T-helper 1 cell treated with Interleukin-12 subunit alpha and Interleukin-12 subunit beta and Interleukin-4 antibody, amounts not matched to agents 30 μg/mL and 1 μg/mL, for 36 hours (primary cell): ENCODE measurements at regions not wholly inside any gene's neighbourhood (a gene's known extent, or its start where the extent isn't known, plus 50 kb on each side); places are given as distances from the start of the nearest gene placed in this dataset.
A peak's percentile ranks its signal among the peaks of the same experiment; 100 is the strongest.

Experiments
- H3K27ac Mint-ChIP-seq: one replicate; pipeline ENCODE4 v1.8.0; 2021; ENCODE audit warnings: mild to moderate bottlenecking, mixed read lengths
- H3K27me3 Mint-ChIP-seq: one replicate; pipeline ENCODE4 v1.8.0; 2021; ENCODE audit warnings: low read depth, mixed read lengths
- H3K36me3 Mint-ChIP-seq: one replicate; pipeline ENCODE4 v1.8.0; 2021; ENCODE audit warnings: low read depth, mixed read lengths
- H3K4me1 Mint-ChIP-seq: one replicate; pipeline ENCODE4 v1.8.0; 2021; ENCODE audit warnings: low read depth, mixed read lengths
- H3K4me3 Mint-ChIP-seq: one replicate; pipeline ENCODE4 v1.8.0; 2021; ENCODE audit warnings: mild to moderate bottlenecking, moderate library complexity, mixed read lengths
- H3K9me3 Mint-ChIP-seq: one replicate; pipeline ENCODE4 v1.8.0; 2021; ENCODE audit warnings: mixed read lengths

DNA sequence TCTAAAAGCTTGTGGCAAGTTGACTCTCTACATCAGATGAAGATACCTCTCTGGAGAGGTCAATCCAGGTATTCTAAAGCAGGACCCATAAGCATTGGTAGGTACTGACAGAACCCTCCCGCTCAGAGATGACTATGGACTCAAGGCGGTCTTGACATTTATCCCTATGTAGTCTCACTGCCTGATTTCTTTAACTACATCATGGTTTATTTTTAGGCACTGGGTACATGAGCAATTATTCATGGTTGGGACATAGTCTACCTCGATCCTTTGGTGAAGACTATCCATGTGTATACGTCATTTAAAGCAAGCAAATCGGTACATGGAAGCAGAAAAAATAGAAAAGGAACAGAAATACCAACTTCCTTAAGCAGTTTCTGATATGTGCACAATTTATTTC is 136.2 kb upstream of the TAB2 start:
- Mint-ChIP-seq H3K9me3 (peaks cover 40% of the 10 kb centered on the region), H3K36me3 (peaks cover 53% of the 10 kb centered on the region), H3K27ac (no peak overlapping the region), H3K27me3 (no peaks in the 10 kb centered on the region), H3K4me1 (peaks cover 16% of the 10 kb centered on the region), H3K4me3 (no peak overlapping the region)

GRCh38 chr6:149182262-149182661 is 135.2 kb upstream of the TAB2 start:
- Mint-ChIP-seq H3K27ac (no peak overlapping the region), H3K9me3 (peaks cover 45% of the 10 kb centered on the region), H3K4me3 (no peak overlapping the region), H3K4me1 (peaks cover 14% of the 10 kb centered on the region), H3K27me3 (no peaks in the 10 kb centered on the region), H3K36me3 (peaks cover 50% of the 10 kb centered on the region)

DNA sequence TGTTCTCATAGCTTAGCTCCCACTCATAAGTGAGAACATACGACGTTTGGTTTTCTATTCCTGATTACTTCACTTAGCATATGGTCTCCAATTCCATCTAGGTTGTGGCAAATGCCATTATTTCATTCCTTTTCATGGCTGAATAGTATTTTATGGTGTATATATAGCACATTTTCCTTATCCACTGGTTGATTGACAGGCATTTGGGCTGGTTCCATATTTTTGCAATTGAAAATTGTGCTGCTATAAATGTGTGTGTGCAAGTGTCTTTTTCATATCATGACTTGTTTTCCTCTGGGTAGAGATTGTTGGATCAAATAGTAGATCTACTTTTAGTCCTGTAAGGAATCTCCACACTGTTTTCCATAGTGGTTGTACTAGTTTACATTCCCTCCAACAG is 133.0 kb upstream of the TAB2 start:
- Mint-ChIP-seq H3K27me3 (no peaks in the 10 kb centered on the region), H3K9me3 (peaks cover 51% of the 10 kb centered on the region), H3K4me3 (no peak overlapping the region), H3K27ac (no peak overlapping the region), H3K36me3 (peaks cover 58% of the 10 kb centered on the region), H3K4me1 (peaks cover 21% of the 10 kb centered on the region)

DNA sequence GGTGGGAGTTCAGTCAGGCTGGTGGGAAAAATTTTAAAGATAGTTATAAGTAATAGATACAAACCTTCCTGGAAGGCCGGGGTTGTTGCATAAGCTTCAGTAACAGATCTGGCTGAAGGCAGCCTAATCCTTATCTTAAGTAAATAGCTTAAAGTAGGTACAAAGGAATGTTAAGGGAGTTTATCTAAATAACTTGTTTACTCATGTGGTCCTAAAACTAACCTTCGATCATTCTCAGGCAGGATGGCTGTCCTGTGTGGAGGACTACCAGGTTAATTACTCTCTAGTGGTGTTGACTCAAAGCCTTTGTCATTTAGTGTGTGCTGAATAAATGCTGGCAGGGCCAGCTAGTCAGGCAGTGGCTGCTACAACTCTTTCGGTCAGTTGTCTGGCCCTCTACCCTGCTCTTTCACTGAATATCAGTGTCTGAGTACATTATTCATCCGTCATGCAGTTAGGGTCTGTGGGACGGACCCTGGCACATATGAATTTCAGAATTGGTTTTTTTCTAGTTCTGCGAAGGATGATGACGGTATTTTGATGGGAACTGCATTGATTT is 131.6 kb upstream of the TAB2 start:
- H3K4me1 Mint-ChIP-seq: peaks cover 24% of the 10 kb centered on the region
- no peak overlapping the region for H3K27ac Mint-ChIP-seq
- peaks cover 61% of the 10 kb centered on the region for H3K36me3 Mint-ChIP-seq
- H3K9me3 Mint-ChIP-seq: peaks cover 59% of the 10 kb centered on the region
- H3K4me3 Mint-ChIP-seq: no peak overlapping the region
- H3K27me3 Mint-ChIP-seq: no peaks in the 10 kb centered on the region

DNA sequence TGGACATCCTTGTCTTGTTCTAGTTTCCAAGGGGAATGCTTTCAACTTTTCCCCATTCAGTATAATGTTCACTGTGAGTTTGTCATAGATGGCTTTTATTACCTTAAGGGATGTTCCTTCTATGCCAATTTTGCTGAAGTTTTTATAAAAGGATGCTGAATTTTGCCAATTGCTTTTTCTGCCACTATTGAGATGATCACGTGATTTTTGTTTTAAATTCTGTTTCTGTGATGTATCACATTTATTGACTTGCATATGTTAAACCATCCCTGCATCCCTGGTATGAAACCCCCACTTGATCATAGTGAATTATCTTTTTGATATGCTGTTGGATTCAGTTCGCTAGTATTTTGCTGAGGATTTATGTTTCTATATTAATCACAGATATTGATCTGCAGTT is 130.6 kb upstream of the TAB2 start:
- H3K36me3 Mint-ChIP-seq: peaks cover 58% of the 10 kb centered on the region
- H3K4me3 Mint-ChIP-seq: no peak overlapping the region
- H3K4me1 Mint-ChIP-seq: peaks cover 24% of the 10 kb centered on the region
- no peak overlapping the region for H3K27ac Mint-ChIP-seq
- peaks cover 62% of the 10 kb centered on the region for H3K9me3 Mint-ChIP-seq
- H3K27me3 Mint-ChIP-seq: no peaks in the 10 kb centered on the region

- peaks cover 26% of the 10 kb centered on the region for H3K4me1 Mint-ChIP-seq
- H3K36me3 Mint-ChIP-seq: peaks cover 57% of the 10 kb centered on the region
- peaks cover 49% of the 10 kb centered on the region for H3K9me3 Mint-ChIP-seq
- H3K27ac Mint-ChIP-seq: peak overlapping the region; percentile 18
- no peaks in the 10 kb centered on the region for H3K27me3 Mint-ChIP-seq
- H3K4me3 Mint-ChIP-seq: no peak overlapping the region
Observed at GRCh38 chr6:149190224-149190831, 127.2 kb upstream of the TAB2 start.

DNA sequence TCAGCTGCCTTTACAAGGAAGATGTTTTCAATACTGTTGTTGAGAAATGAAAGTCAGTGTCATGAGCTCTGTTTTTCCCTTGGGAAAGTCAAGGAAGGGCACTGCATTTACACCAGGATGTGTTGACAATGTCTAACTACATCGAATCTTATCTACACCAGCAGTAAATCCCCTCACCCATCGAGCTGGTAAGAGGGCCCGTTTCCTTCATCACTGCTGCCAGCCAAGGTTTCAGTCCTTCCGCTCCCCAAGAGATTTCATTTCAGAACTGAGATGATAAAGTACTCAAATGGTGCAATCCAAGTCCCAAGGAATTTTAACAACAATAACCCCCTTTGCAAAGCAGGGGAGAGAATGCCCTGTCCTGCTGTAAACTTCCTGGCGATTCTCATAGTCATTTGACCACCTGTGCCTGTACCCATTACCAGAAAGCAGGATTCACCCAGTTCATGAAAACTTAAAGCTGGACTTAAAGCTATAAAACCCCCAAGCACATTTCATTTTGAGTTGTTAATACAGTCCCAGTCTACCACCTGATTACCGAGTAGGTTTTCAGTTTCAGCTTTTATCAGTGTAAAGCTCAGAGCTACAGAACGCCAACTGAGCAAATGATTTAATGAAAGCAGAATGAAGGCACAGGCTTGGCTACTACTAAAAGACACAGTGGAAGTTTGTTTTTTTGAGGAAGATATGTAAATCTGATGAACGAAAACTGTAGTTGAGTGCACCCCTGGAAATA is 122.5 kb upstream of the TAB2 start:
- no peak overlapping the region for H3K27ac Mint-ChIP-seq
- H3K36me3 Mint-ChIP-seq: peaks cover 61% of the 10 kb centered on the region

DNA sequence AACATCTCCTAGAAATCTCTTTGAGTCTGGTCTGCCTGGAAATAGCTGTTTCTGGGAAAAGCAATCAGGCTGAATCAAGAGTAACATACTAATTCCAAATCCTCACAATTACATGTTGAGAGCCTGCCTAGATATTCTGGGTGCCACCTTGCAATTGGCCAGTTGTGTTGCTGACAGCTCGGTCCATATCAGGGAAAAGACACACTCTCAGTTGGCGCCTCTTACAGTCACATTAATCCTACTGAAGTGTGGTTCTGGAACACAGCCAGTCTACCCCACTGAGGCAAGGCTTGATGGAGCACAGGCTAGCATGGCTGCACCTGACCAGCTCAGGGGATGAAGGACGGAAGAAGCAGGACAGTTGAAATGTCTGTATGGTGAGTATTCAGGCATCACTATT is 121.4 kb upstream of the TAB2 start:
- H3K4me1 Mint-ChIP-seq: peaks cover 25% of the 10 kb centered on the region
- H3K27ac Mint-ChIP-seq: no peak overlapping the region
- H3K4me3 Mint-ChIP-seq: no peak overlapping the region
- H3K9me3 Mint-ChIP-seq: peaks cover 49% of the 10 kb centered on the region
- H3K36me3 Mint-ChIP-seq: peaks cover 62% of the 10 kb centered on the region
- H3K27me3 Mint-ChIP-seq: no peaks in the 10 kb centered on the region

More for the DNA sequence above, 122.5 kb upstream of the TAB2 start:
- H3K4me3 Mint-ChIP-seq: no peak overlapping the region
- peaks cover 48% of the 10 kb centered on the region for H3K9me3 Mint-ChIP-seq
- no peaks in the 10 kb centered on the region for H3K27me3 Mint-ChIP-seq
- peaks cover 29% of the 10 kb centered on the region for H3K4me1 Mint-ChIP-seq

GRCh38 chr6:149197482-149197881 is 120.0 kb upstream of the TAB2 start:
- peaks cover 29% of the 10 kb centered on the region for H3K4me1 Mint-ChIP-seq
- peaks cover 55% of the 10 kb centered on the region for H3K9me3 Mint-ChIP-seq
- H3K36me3 Mint-ChIP-seq: peaks cover 70% of the 10 kb centered on the region
- H3K27ac Mint-ChIP-seq: no peak overlapping the region
- H3K27me3 Mint-ChIP-seq: no peaks in the 10 kb centered on the region
- H3K4me3 Mint-ChIP-seq: no peak overlapping the region

- Mint-ChIP-seq H3K27ac (no peak overlapping the region), H3K4me1 (peaks cover 35% of the 10 kb centered on the region)
Observed at GRCh38 chr6:149198265-149198664, 119.2 kb upstream of the TAB2 start.

DNA sequence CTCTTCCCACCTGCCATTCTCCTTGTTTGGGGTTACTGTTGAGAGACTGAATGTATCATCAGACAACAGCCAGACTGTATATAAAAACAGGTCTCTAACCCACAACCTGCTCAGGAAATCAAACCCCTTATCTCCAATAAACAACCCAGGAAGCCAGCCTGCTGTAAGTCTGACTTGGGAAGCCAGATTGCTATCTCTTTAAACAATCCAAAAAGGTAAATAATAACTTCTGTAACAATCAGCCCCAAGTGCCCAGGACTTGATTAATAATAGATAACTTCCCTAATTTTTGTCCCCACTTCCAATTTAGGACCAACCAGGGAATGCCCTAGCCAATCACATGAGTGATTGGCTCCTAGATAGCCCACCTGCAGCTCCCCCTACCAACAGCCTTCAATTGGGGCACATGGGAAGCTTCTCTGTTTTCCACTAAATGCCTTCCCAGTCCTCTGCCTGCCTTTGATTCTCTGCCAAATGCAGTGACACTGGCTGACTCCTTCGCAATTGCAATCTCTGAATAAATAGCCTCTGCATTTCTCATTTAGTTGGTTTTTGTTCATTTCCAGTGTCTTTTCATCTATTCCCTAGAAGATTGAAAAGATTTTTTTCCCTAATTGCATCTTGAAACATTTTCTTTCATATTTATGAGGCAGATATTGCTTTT is 117.1 kb upstream of the TAB2 start:
- Mint-ChIP-seq H3K4me1 (peaks cover 35% of the 10 kb centered on the region), H3K27ac (no peak overlapping the region), H3K36me3 (peaks cover 72% of the 10 kb centered on the region)

More at GRCh38 chr6:149198265-149198664, 119.2 kb upstream of the TAB2 start:
- no peak overlapping the region for H3K4me3 Mint-ChIP-seq
- no peaks in the 10 kb centered on the region for H3K27me3 Mint-ChIP-seq
- peaks cover 61% of the 10 kb centered on the region for H3K9me3 Mint-ChIP-seq
- peaks cover 73% of the 10 kb centered on the region for H3K36me3 Mint-ChIP-seq

DNA sequence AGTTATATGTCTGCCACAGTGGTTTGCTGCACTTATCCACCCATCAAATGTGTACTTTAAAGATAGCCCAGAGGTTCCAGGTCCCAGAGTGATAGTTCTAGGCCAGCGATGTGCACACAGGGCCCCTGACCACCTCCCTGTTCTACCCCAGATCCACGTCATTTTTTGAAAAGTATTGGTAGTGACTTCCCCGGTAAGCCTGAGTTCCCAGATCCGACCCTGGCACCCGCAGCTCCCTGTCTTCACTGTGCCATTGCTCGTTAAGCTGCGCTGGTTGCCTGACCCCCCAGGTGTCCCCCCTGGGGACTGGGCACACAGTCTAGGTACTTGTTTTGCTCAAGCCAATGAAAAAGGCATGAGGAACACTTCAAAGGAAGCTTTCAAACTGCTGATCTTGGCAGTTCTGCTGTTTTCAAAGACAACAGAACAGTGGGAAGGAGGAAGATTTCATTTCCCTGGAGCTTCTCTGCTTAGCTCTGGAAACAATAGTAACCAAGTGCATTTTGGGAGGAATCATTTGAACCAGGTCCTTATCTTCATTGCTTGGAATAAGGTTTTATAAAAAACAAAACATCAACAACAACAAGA is 116.3 kb upstream of the TAB2 start:
- Mint-ChIP-seq H3K4me3 (no peak overlapping the region), H3K36me3 (peaks cover 76% of the 10 kb centered on the region), H3K4me1 (peaks cover 36% of the 10 kb centered on the region), H3K27me3 (no peaks in the 10 kb centered on the region), H3K27ac (no peak overlapping the region), H3K9me3 (peaks cover 67% of the 10 kb centered on the region)

More for the DNA sequence above, 117.1 kb upstream of the TAB2 start:
- Mint-ChIP-seq H3K4me3 (no peak overlapping the region), H3K9me3 (peaks cover 66% of the 10 kb centered on the region), H3K27me3 (no peaks in the 10 kb centered on the region)

DNA sequence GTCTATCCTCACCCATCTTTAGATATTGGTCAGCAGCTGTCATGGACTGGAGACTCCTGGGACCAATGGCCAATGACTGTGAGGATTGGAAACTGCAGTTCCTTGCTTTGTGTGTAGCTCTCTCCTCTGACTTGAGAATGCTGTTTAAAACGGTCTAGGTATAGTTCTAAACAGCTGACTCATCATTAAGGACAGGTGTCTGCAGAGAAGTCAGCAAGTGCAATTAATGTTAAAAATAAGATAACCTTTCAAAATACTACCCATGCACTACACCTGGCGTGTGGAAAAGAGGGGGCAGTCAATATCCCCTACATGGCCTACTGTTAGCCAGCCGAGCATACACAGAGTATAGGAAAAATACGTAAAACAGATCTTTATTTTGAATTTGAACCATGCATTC is 115.4 kb upstream of the TAB2 start:
- peaks cover 71% of the 10 kb centered on the region for H3K36me3 Mint-ChIP-seq
- no peak overlapping the region for H3K27ac Mint-ChIP-seq
- H3K9me3 Mint-ChIP-seq: peaks cover 62% of the 10 kb centered on the region
- H3K4me3 Mint-ChIP-seq: no peak overlapping the region
- peaks cover 31% of the 10 kb centered on the region for H3K4me1 Mint-ChIP-seq
- no peaks in the 10 kb centered on the region for H3K27me3 Mint-ChIP-seq

DNA sequence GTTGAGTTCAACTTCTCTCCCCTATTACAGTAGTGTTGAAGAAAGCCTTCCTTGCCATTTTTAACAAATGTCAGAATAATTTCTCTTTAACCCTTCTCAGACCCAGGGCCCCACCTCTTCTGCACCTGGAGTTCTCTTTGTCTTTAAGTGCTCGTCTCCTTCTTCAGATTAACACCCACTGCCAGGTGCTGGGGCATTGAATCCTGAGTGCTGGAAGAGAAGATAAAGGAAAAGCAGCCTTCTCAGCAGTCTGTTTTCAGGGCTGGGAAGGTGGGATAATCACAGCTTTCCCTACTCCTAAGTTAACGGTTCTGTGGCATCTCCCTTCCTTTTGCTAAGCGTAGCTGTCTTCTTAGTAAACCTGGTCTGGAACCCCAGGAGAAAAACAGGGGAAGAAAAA is 114.6 kb upstream of the TAB2 start:
- H3K9me3 Mint-ChIP-seq: peaks cover 54% of the 10 kb centered on the region
- H3K27me3 Mint-ChIP-seq: no peaks in the 10 kb centered on the region
- H3K4me1 Mint-ChIP-seq: peaks cover 30% of the 10 kb centered on the region
- peaks cover 72% of the 10 kb centered on the region for H3K36me3 Mint-ChIP-seq
- H3K4me3 Mint-ChIP-seq: no peak overlapping the region
- peak overlapping the region; percentile 34 for H3K27ac Mint-ChIP-seq
